ENCODE measurements at regions not wholly inside any gene's neighbourhood (a gene's known extent, or its start where the extent isn't known, plus 50 kb on each side); places are given as distances from the start of the nearest gene placed in this dataset.

- TF ChIP-seq POLR2A (IDR thresholded peaks at IDR 0.05) (no peak), CTCF (IDR thresholded peaks at IDR 0.05) (no peak), POLR2AphosphoS5 (IDR thresholded peaks at IDR 0.05) (no peak)
Measured at GRCh38 chr5:57411982-57412381, 70.6 kb downstream of the ACTBL2 start.

All from prostate gland (tissue), 2 donors.